Esophagus squamous epithelium (tissue), 5 donors: ENCODE measurements at regions not wholly inside any gene's neighbourhood (a gene's known extent, or its start where the extent isn't known, plus 50 kb on each side); places are given as distances from the start of the nearest gene placed in this dataset.

Experiments used
- DNase-seq: peaks from one replicate; lab custom pipeline; 2025; lab: John Stamatoyannopoulos, UW
- H3K27ac ChIP-seq, 4 donors: fragments of 200-600 bp; sonication (generic); one replicate each; pipeline ENCODE4 v1.5.1; 2016 to 2019; ENCODE audit warnings: mild to moderate bottlenecking in 1 of 4
- H3K27me3 ChIP-seq, 4 donors: fragments of 200-600 bp; sonication (generic); 1 replicate in 3 of 4; 2 replicates in 1 of 4; pipeline versions ENCODE4 v1.5.1 to v1.6.0; 2017 to 2021; ENCODE audit warnings: antibody characterized with exemption in 1 of 4
- H3K36me3 ChIP-seq, 3 donors: fragments of 200-600 bp; sonication (generic); one replicate each; pipeline ENCODE4 v1.5.1; 2016 to 2019
- H3K4me1 ChIP-seq, 3 donors: fragments of 200-600 bp; sonication (generic); one replicate each; pipeline ENCODE4 v1.5.1; 2017 to 2019
- H3K4me3 ChIP-seq, 4 donors: fragments of 200-600 bp; sonication (generic); 1 replicate in 3 of 4; 2 replicates in 1 of 4; pipeline ENCODE4 v1.5.1; 2016 to 2019; ENCODE audit warnings: mild to moderate bottlenecking in 2 of 4, moderate library complexity in 1 of 4
- H3K9me3 ChIP-seq, 3 donors: fragments of 200-600 bp; sonication (generic); one replicate each; pipeline ENCODE4 v1.5.1; 2016 to 2019
- POLR2A ChIP-seq, 4 donors: fragments of 450-650 bp; IDR thresholded peaks; one replicate each; pipeline ENCODE4 v1.6.1; 2017; ENCODE audit warnings: antibody characterized with exemption in 4 of 4, mild to moderate bottlenecking in 4 of 4, moderate library complexity in 3 of 4
- whole genome bisulfite sequencing, 2 donors: methylation state at CpG; one replicate each; pipeline ENCODE4 v1.1.5; 2018; 5-methylcytosine and 5-hydroxymethylcytosine counted together
- intact Hi-C: fragments of 100-400 bp; cut with DNase I; formaldehyde crosslinking; loops from one replicate; pipeline ENCODE4 v1.15.0; 2022
- TF ChIP-seq, protein P1 (sequence below), 6 experiments: fragments of 450-650 bp in 4 of 6; fragments of 200-600 bp in 2 of 6; sonication (generic) in 2 of 6; IDR thresholded peaks; one replicate each; pipeline ENCODE4 v1.5.1; 2016 to 2019; ENCODE audit warnings: antibody characterized with exemption in 6 of 6, mild to moderate bottlenecking in 4 of 6, moderate library complexity in 4 of 6
- donor health status: DM: yes; HTN: yes; CAD: no.

DNA sequence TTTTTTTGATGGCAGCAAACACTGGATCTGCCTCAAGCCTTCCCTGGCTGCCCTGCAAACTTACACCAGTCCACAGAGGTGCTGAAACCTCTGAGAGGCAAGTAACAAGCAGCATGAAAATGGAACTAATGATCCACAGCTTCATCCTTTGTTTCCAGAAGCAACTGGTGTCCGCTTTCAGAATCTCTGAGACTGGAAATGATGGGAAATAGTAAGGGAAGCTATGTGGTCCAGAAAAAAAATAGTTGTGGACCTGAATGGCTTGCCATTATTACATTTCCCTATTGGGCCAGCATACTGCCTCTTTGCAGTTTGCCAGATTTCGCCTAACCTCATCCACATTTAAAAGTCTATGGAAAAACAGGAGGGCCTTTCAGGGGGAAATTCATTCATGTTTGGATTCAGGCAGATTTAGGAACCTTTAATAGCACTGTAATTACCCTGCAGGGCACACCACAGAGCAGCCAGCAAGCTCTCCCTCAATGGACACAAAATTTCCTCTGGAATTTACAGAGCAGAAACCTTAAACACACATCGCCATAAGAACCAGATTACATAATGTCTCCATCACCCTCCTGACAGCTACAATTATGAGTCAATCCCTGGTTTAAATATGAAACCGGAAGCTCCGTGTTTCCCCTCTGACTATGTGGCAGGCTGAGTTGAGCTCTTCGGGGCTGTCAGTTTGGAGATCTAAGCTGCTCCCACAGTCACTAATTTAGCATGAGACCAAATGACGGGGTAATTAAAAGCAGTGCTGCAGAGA, 134.4 kb downstream of the TMCO5A start:
- Histone ChIP-seq H3K36me3 (no peaks in the 10 kb centered on the region), H3K9me3 (no peaks in the 10 kb centered on the region), H3K4me1 (peaks cover 24 to 59% (median 32%) of the 10 kb centered on the region in 3 donors), H3K4me3 (peak overlapping the region; percentile 6 to 49 (median 24)), H3K27me3 (no peaks in the 10 kb centered on the region), H3K27ac (peak overlapping the region; percentile 27 to 80 (median 72))
- TF ChIP-seq, protein P1, sequence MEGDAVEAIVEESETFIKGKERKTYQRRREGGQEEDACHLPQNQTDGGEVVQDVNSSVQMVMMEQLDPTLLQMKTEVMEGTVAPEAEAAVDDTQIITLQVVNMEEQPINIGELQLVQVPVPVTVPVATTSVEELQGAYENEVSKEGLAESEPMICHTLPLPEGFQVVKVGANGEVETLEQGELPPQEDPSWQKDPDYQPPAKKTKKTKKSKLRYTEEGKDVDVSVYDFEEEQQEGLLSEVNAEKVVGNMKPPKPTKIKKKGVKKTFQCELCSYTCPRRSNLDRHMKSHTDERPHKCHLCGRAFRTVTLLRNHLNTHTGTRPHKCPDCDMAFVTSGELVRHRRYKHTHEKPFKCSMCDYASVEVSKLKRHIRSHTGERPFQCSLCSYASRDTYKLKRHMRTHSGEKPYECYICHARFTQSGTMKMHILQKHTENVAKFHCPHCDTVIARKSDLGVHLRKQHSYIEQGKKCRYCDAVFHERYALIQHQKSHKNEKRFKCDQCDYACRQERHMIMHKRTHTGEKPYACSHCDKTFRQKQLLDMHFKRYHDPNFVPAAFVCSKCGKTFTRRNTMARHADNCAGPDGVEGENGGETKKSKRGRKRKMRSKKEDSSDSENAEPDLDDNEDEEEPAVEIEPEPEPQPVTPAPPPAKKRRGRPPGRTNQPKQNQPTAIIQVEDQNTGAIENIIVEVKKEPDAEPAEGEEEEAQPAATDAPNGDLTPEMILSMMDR (IDR thresholded peaks at IDR 0.05) = no peak
- no peak for TF ChIP-seq POLR2A (IDR thresholded peaks at IDR 0.05)
- 17 to 22% methylated on average over 7 of the region's 7 CpGs for WGBS, 2 donors
- intact Hi-C loops = no loop called here
- DNase-seq = no peak

DNA sequence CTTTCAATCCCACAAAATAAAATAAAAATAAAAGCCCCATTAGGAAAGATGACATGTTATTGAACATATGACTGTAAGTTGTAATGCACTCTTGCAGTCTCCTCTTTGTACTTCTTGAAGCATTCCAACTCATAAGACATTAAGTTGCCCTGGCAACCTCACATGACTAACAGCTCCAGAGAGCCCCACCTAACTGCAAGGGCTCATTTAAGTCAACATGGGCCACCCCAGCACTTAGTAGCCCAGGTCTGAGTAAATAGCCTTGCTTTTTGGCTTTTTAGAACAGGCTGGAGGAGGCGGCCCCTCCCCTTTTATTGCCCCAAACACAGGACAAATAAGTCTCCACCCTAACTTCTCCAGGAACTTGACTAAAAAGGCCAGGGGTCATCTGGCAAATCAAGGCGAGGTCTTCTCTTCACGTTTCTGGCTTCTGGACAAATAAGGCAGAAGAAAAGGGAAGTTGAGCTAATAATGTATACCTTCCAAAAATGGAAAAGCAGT, 135.1 kb downstream of the TMCO5A start:
- intact Hi-C loops = no loop called here
- Histone ChIP-seq H3K4me3 (peak overlapping the region; percentile 6 to 49 (median 24)), H3K27ac (peak overlapping the region; percentile 27 to 80 (median 72)), H3K27me3 (no peaks in the 10 kb centered on the region), H3K36me3 (no peaks in the 10 kb centered on the region), H3K9me3 (no peaks in the 10 kb centered on the region), H3K4me1 (peaks cover 25 to 63% (median 36%) of the 10 kb centered on the region in 3 donors)
- DNase-seq = no peak
- TF ChIP-seq, protein P1 (IDR thresholded peaks at IDR 0.05) = no peak
- TF ChIP-seq POLR2A (IDR thresholded peaks at IDR 0.05) = no peak
- 0 to 41% methylated on average over 2 to 3 of the region's 3 CpGs for WGBS, 2 donors

DNA sequence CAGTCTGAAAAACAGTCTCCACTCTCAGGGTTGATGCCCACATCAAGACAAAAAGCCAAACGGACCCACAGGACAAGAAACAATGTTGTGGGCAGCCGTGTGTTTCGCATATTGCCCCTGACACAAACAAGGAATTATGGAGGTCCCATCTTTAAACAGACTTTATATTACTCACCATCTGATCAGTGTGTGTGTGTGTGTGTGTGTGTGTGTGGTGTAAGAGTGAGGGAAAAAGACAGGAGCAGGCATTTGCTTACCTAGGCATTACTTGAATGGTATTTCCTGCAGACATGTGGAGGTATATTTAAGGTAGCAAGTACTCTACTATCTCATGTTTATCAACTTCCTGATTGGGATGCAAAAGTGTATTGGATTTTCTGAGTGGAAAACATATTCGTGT, 136.3 kb downstream of the TMCO5A start:
- no peak for DNase-seq
- TF ChIP-seq, protein P1 (IDR thresholded peaks at IDR 0.05) = no peak
- TF ChIP-seq POLR2A (IDR thresholded peaks at IDR 0.05) = no peak
- intact Hi-C loops = no loop called here
- Histone ChIP-seq H3K4me3 (no peak overlapping the region), H3K27ac (peak overlapping the region in 1 of 4 donors; percentile 85), H3K9me3 (no peaks in the 10 kb centered on the region), H3K36me3 (no peaks in the 10 kb centered on the region), H3K4me1 (peaks cover 28 to 74% (median 35%) of the 10 kb centered on the region in 3 donors), H3K27me3 (no peaks in the 10 kb centered on the region)
- 89 to 92% methylated on average over 4 of the region's 4 CpGs for WGBS, 2 donors

DNA sequence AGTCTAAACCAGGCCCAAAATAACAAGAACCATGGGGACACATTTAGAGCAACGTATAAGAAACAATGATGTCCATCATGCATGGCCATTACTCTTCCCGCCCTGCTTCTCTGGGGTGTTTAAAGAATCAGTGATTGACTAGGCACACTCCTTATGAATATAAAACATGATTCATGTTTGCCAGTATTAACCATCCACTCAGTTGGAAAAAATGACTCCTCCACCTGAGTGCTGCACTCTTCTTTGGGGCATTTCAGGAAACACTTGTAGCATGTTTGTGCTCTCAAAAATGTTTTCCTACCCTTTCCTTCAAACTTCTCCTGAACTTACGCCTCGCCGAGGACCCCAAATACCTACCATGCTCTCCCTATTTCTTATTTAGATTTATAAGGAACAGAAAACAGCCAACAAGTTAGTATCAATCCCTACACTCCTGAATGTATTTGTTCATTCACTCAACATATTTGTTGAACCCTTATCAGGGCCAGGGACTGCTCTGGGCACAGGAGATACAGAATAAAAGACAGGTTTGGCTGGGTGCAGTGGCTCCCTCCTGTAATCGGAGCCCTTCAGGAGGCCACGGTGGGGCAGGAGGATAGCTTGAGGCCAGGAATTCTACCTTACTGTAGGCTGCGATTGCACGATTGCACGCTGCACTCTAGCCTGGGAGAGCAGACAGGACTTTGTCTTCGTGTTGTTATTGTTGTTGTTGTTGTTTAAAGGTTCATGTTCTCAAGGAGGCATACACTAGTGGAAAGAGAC, 137.0 kb downstream of the TMCO5A start:
- WGBS, 2 donors = 85 to 87% methylated on average over 9 to 11 of the region's 11 CpGs

More for the DNA sequence above, 137.0 kb downstream of the TMCO5A start:
- Histone ChIP-seq H3K27ac (peak overlapping the region; percentile 84 to 92 (median 88)), H3K4me1 (peaks cover 28 to 76% (median 32%) of the 10 kb centered on the region in 3 donors), H3K36me3 (no peaks in the 10 kb centered on the region), H3K27me3 (no peaks in the 10 kb centered on the region), H3K4me3 (no peak overlapping the region), H3K9me3 (no peaks in the 10 kb centered on the region)
- intact Hi-C loops = no loop called here
- DNase-seq = no peak
- TF ChIP-seq, protein P1 (IDR thresholded peaks at IDR 0.05) = no peak
- no peak for TF ChIP-seq POLR2A (IDR thresholded peaks at IDR 0.05)
